HG03432 (cell line): ENCODE measurements at regions not wholly inside any gene's neighbourhood (a gene's known extent, or its start where the extent isn't known, plus 50 kb on each side); places are given as distances from the start of the nearest gene placed in this dataset.
"Not testable (repeated sequence)": the region's sequence is repeated elsewhere in the genome, so short reads cannot be mapped to it uniquely, and the experiment has no call there.

Source experiments
- ATAC-seq: cut with Tn5 transposase; IDR thresholded peaks from one replicate; pipeline ENCODE4 v1.9.1; 2021; ENCODE audit warnings: mild to moderate bottlenecking, moderate library complexity; ENCODE audit not compliant: unreplicated experiment

DNA sequence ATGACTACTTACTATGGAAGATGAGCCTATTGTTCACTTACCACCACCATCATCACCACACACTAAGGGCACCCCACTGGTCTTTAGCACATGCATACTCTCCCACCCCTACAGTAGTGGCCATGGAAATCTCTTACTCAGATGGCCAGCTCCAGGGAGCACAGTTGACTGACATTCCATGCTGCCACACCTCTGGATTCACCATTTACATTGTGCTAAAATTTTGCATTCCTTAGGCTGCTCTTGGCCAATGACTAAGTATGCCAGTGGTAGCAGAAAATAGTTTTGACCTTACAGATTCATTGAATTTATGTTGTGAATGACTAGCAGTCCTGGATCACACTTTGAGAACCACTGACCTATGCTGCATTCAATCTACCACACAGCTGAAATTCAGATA lies 306.9 kb downstream of the TSPY2 start:
- ATAC-seq, result not testable (repeated sequence)

DNA sequence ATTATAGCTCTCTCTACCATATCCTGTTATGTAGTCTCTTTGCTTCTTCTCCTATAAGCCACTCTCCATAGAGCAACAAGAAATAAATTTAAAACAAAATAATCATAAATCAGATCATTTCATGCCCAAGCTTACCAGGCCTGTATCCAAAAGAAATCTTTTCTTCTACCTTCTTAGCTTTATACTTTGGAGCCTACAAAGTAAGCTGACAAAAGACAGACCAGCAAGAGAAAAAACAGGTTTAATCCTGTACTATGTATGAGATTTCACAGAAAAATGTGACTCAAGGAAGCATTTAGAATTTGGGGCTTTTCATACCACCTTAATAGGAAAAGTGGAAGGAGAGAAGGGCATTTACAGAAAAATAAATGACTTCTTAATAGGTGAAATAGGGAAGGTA lies 321.0 kb downstream of the TSPY2 start:
- not testable (repeated sequence) for ATAC-seq
